AG09309 (cell line): ENCODE measurements at regions not wholly inside any gene's neighbourhood (a gene's known extent, or its start where the extent isn't known, plus 50 kb on each side); places are given as distances from the start of the nearest gene placed in this dataset.

ENCODE experiments used
- DNase-seq: peaks from one replicate; pipeline ENCODE4 v3.0.0-alpha.2; 2010; ENCODE audit warnings: low read depth
- H3K4me3 ChIP-seq: 2 replicates; pipeline ENCODE4 v1.5.1; 2011; ENCODE audit warnings: mild to moderate bottlenecking, low read depth, low read length, moderate library complexity; ENCODE audit not compliant: control insufficient read depth
- TF ChIP-seq, protein P1 (sequence below): IDR thresholded peaks from 2 replicates; pipeline ENCODE4 v1.5.1; 2011; ENCODE audit warnings: mild to moderate bottlenecking, low read depth, low read length, inconsistent platforms; ENCODE audit not compliant: insufficient read depth, control insufficient read depth; ENCODE audit errors: missing control alignments

DNA sequence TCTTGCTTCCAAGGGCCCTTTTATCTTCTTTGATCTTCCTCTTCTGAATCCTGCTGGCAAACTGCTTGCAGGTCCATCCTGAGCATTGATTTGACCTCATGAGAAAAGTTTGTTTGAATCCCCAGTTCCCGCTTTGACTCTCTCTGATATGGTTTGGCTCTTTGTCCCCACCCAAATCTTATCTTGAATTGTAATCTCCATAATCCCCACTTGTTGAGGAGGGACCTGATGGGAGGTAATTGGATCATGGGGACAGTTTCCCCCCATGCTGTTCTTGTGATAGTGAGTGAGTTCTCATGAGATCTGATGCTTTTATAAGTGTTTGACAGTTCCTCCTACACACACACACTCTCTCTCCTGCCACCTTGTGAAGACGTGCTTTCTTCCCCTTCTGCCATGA, 126.6 kb upstream of the ARHGAP20 start:
- H3K4me3 ChIP-seq = no peak overlapping the region
- no peak for DNase-seq
- TF ChIP-seq, protein P1, sequence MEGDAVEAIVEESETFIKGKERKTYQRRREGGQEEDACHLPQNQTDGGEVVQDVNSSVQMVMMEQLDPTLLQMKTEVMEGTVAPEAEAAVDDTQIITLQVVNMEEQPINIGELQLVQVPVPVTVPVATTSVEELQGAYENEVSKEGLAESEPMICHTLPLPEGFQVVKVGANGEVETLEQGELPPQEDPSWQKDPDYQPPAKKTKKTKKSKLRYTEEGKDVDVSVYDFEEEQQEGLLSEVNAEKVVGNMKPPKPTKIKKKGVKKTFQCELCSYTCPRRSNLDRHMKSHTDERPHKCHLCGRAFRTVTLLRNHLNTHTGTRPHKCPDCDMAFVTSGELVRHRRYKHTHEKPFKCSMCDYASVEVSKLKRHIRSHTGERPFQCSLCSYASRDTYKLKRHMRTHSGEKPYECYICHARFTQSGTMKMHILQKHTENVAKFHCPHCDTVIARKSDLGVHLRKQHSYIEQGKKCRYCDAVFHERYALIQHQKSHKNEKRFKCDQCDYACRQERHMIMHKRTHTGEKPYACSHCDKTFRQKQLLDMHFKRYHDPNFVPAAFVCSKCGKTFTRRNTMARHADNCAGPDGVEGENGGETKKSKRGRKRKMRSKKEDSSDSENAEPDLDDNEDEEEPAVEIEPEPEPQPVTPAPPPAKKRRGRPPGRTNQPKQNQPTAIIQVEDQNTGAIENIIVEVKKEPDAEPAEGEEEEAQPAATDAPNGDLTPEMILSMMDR = no peak

DNA sequence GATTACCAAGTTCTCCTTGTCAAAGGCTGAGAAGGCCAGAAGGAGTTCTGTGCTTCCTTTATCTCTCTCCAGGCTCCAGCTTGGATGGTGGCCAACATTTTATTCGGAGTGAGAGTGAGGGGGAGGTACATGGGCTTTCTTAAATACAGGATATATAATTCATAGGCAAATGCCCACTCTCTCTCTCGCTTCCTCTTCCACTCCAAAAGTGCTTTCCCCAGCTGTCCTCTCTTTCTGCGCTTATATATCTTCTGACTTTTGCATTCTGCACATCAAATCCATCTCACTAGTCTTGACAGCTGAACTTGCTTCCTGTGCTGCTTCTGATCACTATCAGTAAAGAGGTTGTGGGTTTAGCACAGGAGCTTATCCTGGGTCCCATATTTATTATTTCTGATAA, 125.4 kb upstream of the ARHGAP20 start:
- H3K4me3 ChIP-seq = no peak overlapping the region
- TF ChIP-seq, protein P1 = no peak
- no peak for DNase-seq

DNA sequence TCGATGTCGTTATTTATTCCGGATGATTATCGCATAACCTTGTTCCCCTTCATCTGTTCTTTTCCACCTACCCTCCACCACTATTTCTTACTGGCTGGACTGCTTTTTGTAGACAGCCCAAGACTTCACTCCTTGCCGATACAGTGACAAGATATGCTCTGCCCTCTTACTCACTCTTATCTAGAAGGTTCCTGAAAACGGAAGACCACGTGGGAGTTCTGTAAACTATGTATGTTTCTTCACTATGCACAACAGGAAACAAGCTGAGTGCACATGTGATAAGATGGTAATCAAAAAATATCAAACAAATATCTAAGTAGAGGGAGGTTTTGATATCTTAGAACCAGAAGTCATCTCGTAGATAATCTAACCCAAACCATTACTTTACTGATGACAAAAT, 122.9 kb upstream of the ARHGAP20 start:
- no peak overlapping the region for H3K4me3 ChIP-seq

DNA sequence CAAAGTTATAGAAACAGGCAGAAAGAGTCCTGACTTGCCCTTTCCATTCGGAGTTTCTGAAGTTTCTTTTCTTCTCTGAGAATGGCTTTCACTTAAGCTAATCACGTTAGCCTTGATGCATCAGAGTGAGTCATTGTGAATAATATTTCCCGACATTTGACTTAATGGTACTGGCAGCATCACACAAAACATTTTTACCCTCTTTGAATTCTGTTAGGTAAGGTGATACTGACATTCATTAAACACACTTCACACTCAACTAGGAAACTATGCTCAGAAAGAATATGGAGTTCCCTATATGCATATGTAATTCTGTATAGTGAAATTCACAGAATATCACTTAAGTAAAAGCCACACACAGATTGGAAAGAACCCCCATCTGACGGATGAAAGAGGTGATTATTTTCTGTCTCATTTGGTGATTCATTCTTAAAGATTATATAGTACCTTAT, 120.8 kb upstream of the ARHGAP20 start:
- peak; percentile 38 for DNase-seq
- no peak overlapping the region for H3K4me3 ChIP-seq
- TF ChIP-seq, protein P1 = no peak

More for the DNA sequence above, 122.9 kb upstream of the ARHGAP20 start:
- TF ChIP-seq, protein P1 = no peak
- DNase-seq = no peak

DNA sequence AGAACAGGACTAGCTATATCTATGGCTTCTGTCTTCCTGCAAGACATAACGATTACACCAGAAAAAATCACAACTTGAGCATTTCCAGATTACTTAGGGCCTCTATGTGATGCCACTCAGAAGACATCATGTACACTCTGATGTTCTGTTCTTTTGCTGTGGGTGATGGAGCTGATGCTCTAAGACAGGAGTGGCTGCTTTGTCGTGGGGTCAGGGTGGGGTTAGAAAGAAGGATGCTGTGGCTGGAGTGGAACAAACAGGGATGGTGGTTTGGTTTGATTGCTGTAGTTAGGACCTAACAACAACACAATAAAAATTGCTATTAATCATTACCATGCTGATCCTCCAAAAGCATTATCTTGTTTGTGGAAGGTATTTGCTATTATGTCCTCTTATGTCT, 120.3 kb upstream of the ARHGAP20 start:
- H3K4me3 ChIP-seq = no peak overlapping the region
- TF ChIP-seq, protein P1 = no peak
- no peak for DNase-seq

DNA sequence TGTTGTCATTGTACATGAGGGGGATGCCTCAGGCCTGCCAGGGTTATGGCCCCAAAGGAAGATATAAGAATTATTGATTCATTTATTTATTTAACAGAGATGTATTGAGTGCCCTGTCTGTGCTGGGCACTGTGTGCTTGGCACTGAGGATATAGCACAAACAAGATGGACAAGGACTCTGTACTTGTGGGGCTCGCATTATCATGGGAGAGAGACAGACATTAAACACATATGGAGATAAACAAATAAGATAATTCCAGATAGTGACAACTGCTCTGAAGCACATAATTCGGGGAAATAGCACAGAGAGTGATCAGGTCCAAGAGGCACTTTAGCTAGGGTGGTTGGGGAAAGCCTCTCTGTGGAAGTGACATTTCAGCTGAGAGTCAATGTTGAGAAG, 119.8 kb upstream of the ARHGAP20 start:
- TF ChIP-seq, protein P1 = no peak
- no peak overlapping the region for H3K4me3 ChIP-seq
- DNase-seq = no peak

DNA sequence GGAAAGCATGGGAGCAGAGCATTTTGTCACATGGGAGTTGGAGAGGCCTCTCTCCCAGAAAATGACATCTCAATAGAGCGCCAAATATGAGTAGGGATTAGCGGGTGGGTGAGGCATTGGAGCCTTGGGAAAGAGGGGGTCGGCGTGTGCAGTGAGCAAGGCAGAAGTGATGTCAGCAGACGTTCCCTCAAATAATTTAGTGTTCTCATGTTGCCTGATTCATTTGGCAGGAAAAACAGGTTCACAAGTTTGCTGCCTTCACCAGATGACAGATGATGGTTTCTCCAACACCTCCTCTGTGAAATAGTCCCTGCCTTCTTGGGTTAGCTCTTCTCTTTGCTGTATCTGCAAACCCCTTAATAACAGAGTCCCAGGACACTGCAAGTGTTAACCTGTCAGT, 118.5 kb upstream of the ARHGAP20 start:
- no peak overlapping the region for H3K4me3 ChIP-seq
- no peak for DNase-seq
- TF ChIP-seq, protein P1 = no peak
